ENCODE measurements at regions not wholly inside any gene's neighbourhood (a gene's known extent, or its start where the extent isn't known, plus 50 kb on each side); places are given as distances from the start of the nearest gene placed in this dataset.

DNA sequence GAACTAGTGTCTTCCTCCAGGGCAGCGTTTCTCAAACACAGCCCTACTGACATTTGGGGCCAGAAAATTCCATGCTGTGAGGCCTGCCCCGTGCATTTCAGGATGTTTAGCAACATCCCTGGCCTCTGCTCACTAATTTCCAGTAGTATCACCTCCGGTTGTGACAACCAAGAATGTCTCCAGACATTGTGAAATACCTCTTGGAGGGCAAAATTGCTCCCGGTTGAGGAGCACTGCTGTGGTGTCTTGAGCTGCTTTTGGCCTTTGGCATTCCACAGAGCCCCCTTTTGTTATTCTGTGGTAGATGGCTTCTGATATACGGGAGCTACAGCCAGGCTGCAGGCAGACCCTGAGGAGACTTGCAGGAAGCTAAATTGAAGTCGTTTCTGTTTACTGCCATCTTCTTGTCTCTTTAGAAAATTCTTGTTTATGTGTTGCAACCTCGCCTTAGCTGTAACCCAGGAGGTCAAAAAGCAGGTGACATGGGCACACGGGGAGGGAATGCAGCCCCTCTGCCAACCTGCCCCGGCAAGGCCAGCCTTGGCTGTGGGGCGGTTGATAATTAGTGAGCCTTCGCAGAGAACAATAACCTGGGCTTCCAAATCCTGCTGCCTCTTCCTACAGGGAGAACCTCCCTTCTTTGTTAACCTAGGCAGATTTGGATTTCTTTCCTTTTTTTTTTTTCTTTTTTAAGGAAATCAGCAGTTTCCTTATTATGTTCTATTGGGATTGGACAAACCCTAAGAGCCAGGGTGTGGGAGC lies 74.7 kb upstream of the AKT3 start:
- no peak for TF ChIP-seq CTCF (IDR thresholded peaks at IDR 0.05; ENCODE audit: control extremely low read depth in 1 of 3, insufficient read depth in 1 of 3, low read depth in 1 of 3, low read length in 3 of 3)
- TF ChIP-seq POLR2AphosphoS5 (IDR thresholded peaks at IDR 0.05; ENCODE audit: low read depth, low read length): no peak
- TF ChIP-seq BCL11A (IDR thresholded peaks at IDR 0.05; ENCODE audit: low read depth in 2 of 2, low read length in 2 of 2): no peak
- no peak for TF ChIP-seq RXRA (IDR thresholded peaks at IDR 0.05; ENCODE audit: insufficient read depth, low read depth, low read length)
- no peak for TF ChIP-seq EZH2 (IDR thresholded peaks at IDR 0.05; ENCODE audit: low read depth, low read length, severe bottlenecking)

Data from H1 (cell line).